ENCODE measurements at regions not wholly inside any gene's neighbourhood (a gene's known extent, or its start where the extent isn't known, plus 50 kb on each side); places are given as distances from the start of the nearest gene placed in this dataset.

GRCh38 chr22:34303656-34304055 is 383.4 kb upstream of the LARGE1 start:
- Mint-ChIP-seq H3K4me3 (no peak overlapping the region), H3K4me1 (ENCODE audit: low read depth) (no peaks in the 10 kb centered on the region), H3K9me3 (peaks cover 4% of the 10 kb centered on the region), H3K36me3 (no peaks in the 10 kb centered on the region), H3K27me3 (no peaks in the 10 kb centered on the region), H3K27ac (no peak overlapping the region)
- intact Hi-C loops (cut with micrococcal nuclease), result no loop called here
- ChIA-PET POLR2A (no interaction called here), CTCF (no interaction called here)
- no peak for DNase-seq

- no peak for DNase-seq
- Mint-ChIP-seq H3K4me3 (no peak overlapping the region), H3K9me3 (peaks cover 7% of the 10 kb centered on the region), H3K4me1 (ENCODE audit: low read depth) (no peaks in the 10 kb centered on the region), H3K27me3 (peaks cover 2% of the 10 kb centered on the region), H3K36me3 (no peaks in the 10 kb centered on the region), H3K27ac (no peak overlapping the region)
- ChIA-PET CTCF (no interaction called here), POLR2A (no interaction called here)
- intact Hi-C loops (cut with micrococcal nuclease), result no loop called here
Measured at GRCh38 chr22:34306361-34306760, 386.1 kb upstream of the LARGE1 start.

- CTCF ChIA-PET, result no interaction called here
- no peak for DNase-seq
- intact Hi-C loops (cut with micrococcal nuclease), result no loop called here
- H3K9me3 Mint-ChIP-seq, result peaks cover 8% of the 10 kb centered on the region
- POLR2A ChIA-PET, result no interaction called here
- H3K27me3 Mint-ChIP-seq, result peaks cover 4% of the 10 kb centered on the region
- H3K4me3 Mint-ChIP-seq, result no peak overlapping the region
- H3K27ac Mint-ChIP-seq, result no peak overlapping the region
- no peaks in the 10 kb centered on the region for H3K36me3 Mint-ChIP-seq
- H3K4me1 Mint-ChIP-seq (ENCODE audit: low read depth), result no peaks in the 10 kb centered on the region
Measured at GRCh38 chr22:34308101-34308500, 387.8 kb upstream of the LARGE1 start.

GRCh38 chr22:34319346-34319745 is 399.1 kb upstream of the LARGE1 start:
- H3K36me3 Mint-ChIP-seq, result no peaks in the 10 kb centered on the region
- H3K4me1 Mint-ChIP-seq (ENCODE audit: low read depth), result no peaks in the 10 kb centered on the region
- H3K4me3 Mint-ChIP-seq, result no peak overlapping the region
- no peaks in the 10 kb centered on the region for H3K27me3 Mint-ChIP-seq
- CTCF ChIA-PET, result no interaction called here
- DNase-seq, result no peak
- H3K27ac Mint-ChIP-seq, result no peak overlapping the region
- intact Hi-C loops (cut with micrococcal nuclease), result no loop called here
- POLR2A ChIA-PET, result no interaction called here
- peaks cover 14% of the 10 kb centered on the region for H3K9me3 Mint-ChIP-seq

GRCh38 chr22:34324763-34325162 is 404.5 kb upstream of the LARGE1 start:
- intact Hi-C loops (cut with micrococcal nuclease), result no loop called here
- CTCF ChIA-PET, result no interaction called here
- H3K9me3 Mint-ChIP-seq, result no peaks in the 10 kb centered on the region
- H3K27me3 Mint-ChIP-seq, result no peaks in the 10 kb centered on the region
- no peak overlapping the region for H3K4me3 Mint-ChIP-seq
- no peak for DNase-seq
- no peak overlapping the region for H3K27ac Mint-ChIP-seq
- POLR2A ChIA-PET, result no interaction called here
- H3K4me1 Mint-ChIP-seq (ENCODE audit: low read depth), result no peaks in the 10 kb centered on the region
- no peaks in the 10 kb centered on the region for H3K36me3 Mint-ChIP-seq

GRCh38 chr22:34326901-34327300 is 406.6 kb upstream of the LARGE1 start:
- H3K27ac Mint-ChIP-seq, result no peak overlapping the region
- H3K9me3 Mint-ChIP-seq, result no peaks in the 10 kb centered on the region
- ChIA-PET POLR2A (no interaction called here), CTCF (no interaction called here)
- H3K36me3 Mint-ChIP-seq, result no peaks in the 10 kb centered on the region
- intact Hi-C loops (cut with micrococcal nuclease), result no loop called here
- no peak for DNase-seq
- no peaks in the 10 kb centered on the region for H3K27me3 Mint-ChIP-seq
- no peaks in the 10 kb centered on the region for H3K4me1 Mint-ChIP-seq (ENCODE audit: low read depth)
- no peak overlapping the region for H3K4me3 Mint-ChIP-seq

GRCh38 chr22:34330432-34330831 is 410.2 kb upstream of the LARGE1 start:
- Mint-ChIP-seq H3K9me3 (peaks cover 22% of the 10 kb centered on the region), H3K27me3 (no peaks in the 10 kb centered on the region), H3K4me1 (ENCODE audit: low read depth) (no peaks in the 10 kb centered on the region), H3K4me3 (no peak overlapping the region), H3K36me3 (no peaks in the 10 kb centered on the region), H3K27ac (no peak overlapping the region)
- POLR2A ChIA-PET, result no interaction called here
- CTCF ChIA-PET, result no interaction called here
- intact Hi-C loops (cut with micrococcal nuclease), result no loop called here
- no peak for DNase-seq

- POLR2A ChIA-PET, result no interaction called here
- Mint-ChIP-seq H3K27me3 (no peaks in the 10 kb centered on the region), H3K4me1 (ENCODE audit: low read depth) (no peaks in the 10 kb centered on the region), H3K4me3 (no peak overlapping the region), H3K27ac (no peak overlapping the region), H3K9me3 (peaks cover 35% of the 10 kb centered on the region), H3K36me3 (no peaks in the 10 kb centered on the region)
- intact Hi-C loops (cut with micrococcal nuclease), result no loop called here
- CTCF ChIA-PET, result no interaction called here
- no peak for DNase-seq
Measured at GRCh38 chr22:34333285-34333684, 413.0 kb upstream of the LARGE1 start.

- H3K27ac Mint-ChIP-seq, result no peak overlapping the region
- intact Hi-C loops (cut with micrococcal nuclease), result no loop called here
Measured at GRCh38 chr22:34334893-34335292, 414.6 kb upstream of the LARGE1 start.

GRCh38 chr22:34344702-34345101 is 424.4 kb upstream of the LARGE1 start:
- Mint-ChIP-seq H3K4me3 (no peak overlapping the region), H3K36me3 (no peaks in the 10 kb centered on the region), H3K9me3 (no peaks in the 10 kb centered on the region), H3K27me3 (no peaks in the 10 kb centered on the region), H3K4me1 (ENCODE audit: low read depth) (no peaks in the 10 kb centered on the region), H3K27ac (no peak overlapping the region)
- ChIA-PET POLR2A (no interaction called here), CTCF (no interaction called here)
- intact Hi-C loops (cut with micrococcal nuclease), result no loop called here
- DNase-seq, result no peak

More at GRCh38 chr22:34334893-34335292, 414.6 kb upstream of the LARGE1 start:
- Mint-ChIP-seq H3K36me3 (no peaks in the 10 kb centered on the region), H3K9me3 (peaks cover 35% of the 10 kb centered on the region), H3K27me3 (no peaks in the 10 kb centered on the region), H3K4me1 (ENCODE audit: low read depth) (no peaks in the 10 kb centered on the region), H3K4me3 (no peak overlapping the region)
- POLR2A ChIA-PET, result no interaction called here
- CTCF ChIA-PET, result no interaction called here
- no peak for DNase-seq

GRCh38 chr22:34354071-34354817 is 434.0 kb upstream of the LARGE1 start:
- POLR2A ChIA-PET, result no interaction called here
- intact Hi-C loops (cut with micrococcal nuclease), result no loop called here
- H3K27ac Mint-ChIP-seq, result no peak overlapping the region
- DNase-seq, result no peak
- no peaks in the 10 kb centered on the region for H3K9me3 Mint-ChIP-seq
- no peaks in the 10 kb centered on the region for H3K36me3 Mint-ChIP-seq
- no peak overlapping the region for H3K4me3 Mint-ChIP-seq
- CTCF ChIA-PET, result no interaction called here
- H3K27me3 Mint-ChIP-seq, result no peaks in the 10 kb centered on the region
- H3K4me1 Mint-ChIP-seq (ENCODE audit: low read depth), result no peaks in the 10 kb centered on the region

GRCh38 chr22:34356481-34356880 is 436.2 kb upstream of the LARGE1 start:
- no peaks in the 10 kb centered on the region for H3K36me3 Mint-ChIP-seq
- CTCF ChIA-PET, result no interaction called here

GRCh38 chr22:34370711-34371110 is 450.4 kb upstream of the LARGE1 start:
- H3K36me3 Mint-ChIP-seq, result no peaks in the 10 kb centered on the region
- no peaks in the 10 kb centered on the region for H3K4me1 Mint-ChIP-seq (ENCODE audit: low read depth)
- intact Hi-C loops (cut with micrococcal nuclease), result no loop called here
- no peak overlapping the region for H3K27ac Mint-ChIP-seq
- DNase-seq, result no peak
- ChIA-PET POLR2A (no interaction called here), CTCF (no interaction called here)
- peaks cover 1% of the 10 kb centered on the region for H3K27me3 Mint-ChIP-seq
- H3K9me3 Mint-ChIP-seq, result peaks cover 19% of the 10 kb centered on the region
- H3K4me3 Mint-ChIP-seq, result no peak overlapping the region

More at GRCh38 chr22:34356481-34356880, 436.2 kb upstream of the LARGE1 start:
- H3K4me3 Mint-ChIP-seq, result no peak overlapping the region
- intact Hi-C loops (cut with micrococcal nuclease), result no loop called here
- DNase-seq, result no peak
- no peaks in the 10 kb centered on the region for H3K4me1 Mint-ChIP-seq (ENCODE audit: low read depth)
- H3K9me3 Mint-ChIP-seq, result no peaks in the 10 kb centered on the region
- H3K27ac Mint-ChIP-seq, result no peak overlapping the region
- POLR2A ChIA-PET, result no interaction called here
- H3K27me3 Mint-ChIP-seq, result no peaks in the 10 kb centered on the region
